Stomach (tissue), 8 donors: ENCODE measurements at regions not wholly inside any gene's neighbourhood (a gene's known extent, or its start where the extent isn't known, plus 50 kb on each side); places are given as distances from the start of the nearest gene placed in this dataset.

ENCODE experiments used
- DNase-seq, 2 donors: peaks; one replicate each; pipeline versions ENCODE4 v3.0.0 to v3.0.0-alpha.2; 2013 to 2019
- H3K27ac ChIP-seq, 5 donors: fragments of 200-600 bp in 4 of 5; sonication (generic) in 4 of 5; one replicate each; pipeline ENCODE4 v1.5.1; 2013 to 2019; ENCODE audit warnings: mild to moderate bottlenecking in 1 of 5, moderate library complexity in 1 of 5
- H3K27me3 ChIP-seq, 3 donors: fragments of 200-600 bp; sonication (generic); one replicate each; pipeline ENCODE4 v1.5.1; 2017 to 2019; ENCODE audit warnings: mixed run types in 1 of 3
- H3K36me3 ChIP-seq, 4 donors: fragments of 200-600 bp; sonication (generic); 1 replicate in 3 of 4; 2 replicates in 1 of 4; pipeline ENCODE4 v1.5.1; 2016 to 2019
- H3K4me1 ChIP-seq, 4 donors: fragments of 200-600 bp; sonication (generic); one replicate each; pipeline ENCODE4 v1.5.1; 2016 to 2019
- H3K4me3 ChIP-seq, 4 donors: fragments of 200-600 bp; sonication (generic) in 3 of 4; one replicate each; pipeline ENCODE4 v1.5.1; 2016 to 2019; ENCODE audit warnings: mild to moderate bottlenecking in 1 of 4
- H3K9me3 ChIP-seq, 4 donors: fragments of 200-600 bp; sonication (generic); one replicate each; pipeline ENCODE4 v1.5.1; 2016 to 2019
- CTCF ChIP-seq, 7 experiments: fragments of 450-650 bp in 4 of 7; fragments of 200-600 bp in 3 of 7; sonication (generic) in 3 of 7; IDR thresholded peaks; one replicate each; pipeline ENCODE4 v1.5.1; 2016 to 2019; ENCODE audit warnings: antibody characterized with exemption in 7 of 7, control low read depth in 2 of 7, mild to moderate bottlenecking in 1 of 7
- EP300 ChIP-seq: sonication (generic); formaldehyde crosslinking; IDR thresholded peaks from one replicate; pipeline ENCODE4 v1.6.1; 2017; ENCODE audit warnings: antibody characterized with exemption
- POLR2A ChIP-seq, 4 donors: fragments of 450-650 bp; IDR thresholded peaks; one replicate each; pipeline ENCODE4 v1.6.1; 2016; ENCODE audit warnings: antibody characterized with exemption in 4 of 4, control low read depth in 2 of 4, mild to moderate bottlenecking in 1 of 4, moderate library complexity in 1 of 4
- POLR2AphosphoS5 ChIP-seq, 3 donors: sonication (generic); formaldehyde crosslinking; IDR thresholded peaks; one replicate each; pipeline ENCODE4 v1.6.1; 2016; ENCODE audit warnings: antibody characterized with exemption in 3 of 3
- WGBS, 5 donors: extraction: QIAGEN DNeasy Blood & Tissue Kit in 3 of 5; methylation state at CpG; one replicate each; pipeline versions ENCODE4 v1.1.5 to v1.1.7; 2013 to 2018; 5-methylcytosine and 5-hydroxymethylcytosine counted together
- intact Hi-C: fragments of 100-400 bp; cut with DNase I; formaldehyde crosslinking; loops from one replicate; pipeline ENCODE4 v1.15.1; 2023; ENCODE audit warnings: low total_unique reads
- donor health status: healthy with polysubstance abuse.
- donor health status: Bipolar disorder and iron deficiency.
- donor health status: healthy.

GRCh38 chr4:187613089-187613839 lies 382.3 kb upstream of the ZFP42 start:
- no peaks in the 10 kb centered on the region for H3K36me3 ChIP-seq
- no peaks in the 10 kb centered on the region for H3K4me1 ChIP-seq
- 92 to 95% (median 94%) methylated on average over 45 to 46 of the region's 46 CpGs for WGBS, 5 donors
- H3K4me3 ChIP-seq: no peak overlapping the region
- intact Hi-C loops: no loop called here
- no peak overlapping the region for H3K27ac ChIP-seq
- DNase-seq: no peak
- no peaks in the 10 kb centered on the region for H3K27me3 ChIP-seq
- H3K9me3 ChIP-seq: no peaks in the 10 kb centered on the region
- TF ChIP-seq POLR2A (IDR thresholded peaks at IDR 0.05): no peak
- TF ChIP-seq CTCF (IDR thresholded peaks at IDR 0.05): no peak
- no peak for TF ChIP-seq EP300
- TF ChIP-seq POLR2AphosphoS5 (IDR thresholded peaks at IDR 0.05): no peak

- no peak for TF ChIP-seq CTCF (IDR thresholded peaks at IDR 0.05)
- TF ChIP-seq POLR2AphosphoS5 (IDR thresholded peaks at IDR 0.05): no peak
- no peak for TF ChIP-seq EP300
- TF ChIP-seq POLR2A (IDR thresholded peaks at IDR 0.05): no peak
- H3K9me3 ChIP-seq: no peaks in the 10 kb centered on the region
- no peak overlapping the region for H3K4me3 ChIP-seq
- H3K27ac ChIP-seq: no peak overlapping the region
- no peak for DNase-seq
- no peaks in the 10 kb centered on the region for H3K4me1 ChIP-seq
- no peaks in the 10 kb centered on the region for H3K27me3 ChIP-seq
- intact Hi-C loops: no loop called here
- WGBS, 5 donors: 60 to 68% (median 61%) methylated on average over 1 of the region's 1 CpG
- H3K36me3 ChIP-seq: no peaks in the 10 kb centered on the region
Measured at GRCh38 chr4:187615972-187616371, 379.6 kb upstream of the ZFP42 start.

GRCh38 chr4:187617113-187617512 lies 378.5 kb upstream of the ZFP42 start:
- TF ChIP-seq CTCF (IDR thresholded peaks at IDR 0.05) (no peak), EP300 (no peak), POLR2AphosphoS5 (IDR thresholded peaks at IDR 0.05) (no peak), POLR2A (IDR thresholded peaks at IDR 0.05) (no peak)
- H3K4me1 ChIP-seq: no peaks in the 10 kb centered on the region
- 62 to 72% (median 63%) methylated on average over 1 of the region's 1 CpG for WGBS, 5 donors
- no peaks in the 10 kb centered on the region for H3K9me3 ChIP-seq
- H3K27ac ChIP-seq: no peak overlapping the region
- no peaks in the 10 kb centered on the region for H3K27me3 ChIP-seq
- no peak for DNase-seq
- no peak overlapping the region for H3K4me3 ChIP-seq
- intact Hi-C loops: no loop called here
- H3K36me3 ChIP-seq: no peaks in the 10 kb centered on the region

- Histone ChIP-seq H3K4me1 (no peaks in the 10 kb centered on the region), H3K4me3 (no peak overlapping the region), H3K27ac (no peak overlapping the region), H3K36me3 (no peaks in the 10 kb centered on the region), H3K9me3 (peaks cover 0 to 2% (median 0%) of the 10 kb centered on the region in 4 donors), H3K27me3 (no peaks in the 10 kb centered on the region)
- TF ChIP-seq POLR2AphosphoS5 (IDR thresholded peaks at IDR 0.05) (no peak), CTCF (IDR thresholded peaks at IDR 0.05) (no peak), POLR2A (IDR thresholded peaks at IDR 0.05) (no peak), EP300 (no peak)
- no peak for DNase-seq
- intact Hi-C loops: no loop called here
- 60 to 70% (median 61%) methylated on average over 2 of the region's 2 CpGs for WGBS, 5 donors
Measured at GRCh38 chr4:187618701-187619281, 376.8 kb upstream of the ZFP42 start.
